K562 (cell line): ENCODE measurements at regions not wholly inside any gene's neighbourhood (a gene's known extent, or its start where the extent isn't known, plus 50 kb on each side); places are given as distances from the start of the nearest gene placed in this dataset.

ENCODE experiments used
- MGA ChIP-seq: fragments of 450-650 bp; IDR thresholded peaks from 2 replicates; pipeline ENCODE4 v1.6.1; 2016; ENCODE audit warnings: mild to moderate bottlenecking, moderate library complexity

DNA sequence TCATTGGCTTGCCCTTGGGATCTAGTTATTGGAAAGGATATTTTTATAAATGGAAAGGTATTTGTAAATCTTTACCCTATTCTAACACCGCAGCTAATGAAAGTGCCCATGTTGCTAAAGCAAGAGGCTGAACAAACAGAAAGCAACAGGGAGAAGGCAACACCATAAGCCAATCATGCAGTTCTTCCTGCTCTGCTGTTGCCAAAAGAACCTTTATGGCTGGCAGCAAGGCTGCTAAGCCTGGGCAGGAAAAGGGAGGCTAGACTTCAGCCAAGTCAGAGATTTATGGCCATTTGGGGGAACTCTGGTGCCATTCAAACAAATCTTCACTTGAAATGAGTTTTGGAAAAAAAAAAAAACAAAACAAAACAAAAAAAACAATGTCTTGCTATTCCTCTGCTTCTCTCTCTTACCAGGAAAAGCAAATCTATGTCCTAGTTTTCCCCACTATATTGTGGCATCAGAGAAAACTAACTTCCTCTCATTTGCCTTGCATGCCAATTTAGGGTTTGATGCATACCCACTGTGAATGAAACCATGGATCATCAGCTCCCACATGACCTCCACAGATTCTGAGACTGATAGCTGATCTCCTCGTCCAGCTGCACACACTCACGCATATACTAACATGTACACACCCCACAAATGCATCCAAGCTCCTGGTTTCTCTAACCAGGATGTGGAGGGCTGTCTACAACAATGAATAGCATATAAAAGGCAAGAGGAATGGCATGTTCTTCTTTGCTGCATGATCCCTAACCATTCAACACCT is 179.3 kb downstream of the C1D start (continued):
- TF ChIP-seq MGA, result no peak
